Psoas muscle (tissue), 7 donors: ENCODE measurements at regions not wholly inside any gene's neighbourhood (a gene's known extent, or its start where the extent isn't known, plus 50 kb on each side); places are given as distances from the start of the nearest gene placed in this dataset.

Source experiments
- ATAC-seq, 4 donors: fragments of 200-7000 bp; cut with Tn5 transposase; one replicate each; pipeline ENCODE4 v1.9.1; 2020; ENCODE audit warnings: moderate library complexity in 3 of 4, mild to moderate bottlenecking in 2 of 4
- DNase-seq, 2 donors: peaks; one replicate each; pipeline ENCODE4 v3.0.0-alpha.2; 2020
- H3K27ac ChIP-seq: fragments of 200-600 bp; one replicate; pipeline ENCODE4 v1.8.0; 2022
- H3K27me3 ChIP-seq, 3 donors: fragments of 200-600 bp in 1 of 3; one replicate each; pipeline versions ENCODE4 v1.6.1 to v1.8.0; 2013 to 2022; ENCODE audit warnings: low read length in 2 of 3, mild to moderate bottlenecking in 2 of 3, moderate library complexity in 1 of 3; ENCODE audit not compliant: insufficient read depth in 3 of 3
- H3K36me3 ChIP-seq, 2 donors: fragments of 200-600 bp in 1 of 2; one replicate each; pipeline versions ENCODE4 v1.6.1 to v1.8.0; 2013 to 2022; ENCODE audit warnings: low read depth in 1 of 2, mild to moderate bottlenecking in 1 of 2, moderate library complexity in 1 of 2; ENCODE audit not compliant: insufficient read depth in 1 of 2
- H3K4me1 ChIP-seq: fragments of 200-600 bp; one replicate; pipeline ENCODE4 v1.8.0; 2022
- H3K4me3 ChIP-seq: fragments of 200-600 bp; one replicate; pipeline ENCODE4 v1.8.0; 2022; ENCODE audit warnings: mild to moderate bottlenecking
- H3K9me3 ChIP-seq: fragments of 200-600 bp; one replicate; pipeline ENCODE4 v1.8.0; 2022
- CTCF ChIP-seq: fragments of 200-600 bp; IDR thresholded peaks from one replicate; pipeline ENCODE4 v1.8.0; 2022; ENCODE audit warnings: antibody characterized with exemption
- WGBS, 3 donors: extraction: QIAGEN DNeasy Blood & Tissue Kit; methylation state at CpG; one replicate each; pipeline versions ENCODE4 v1.1.6 to v1.1.7; 2013; 5-methylcytosine and 5-hydroxymethylcytosine counted together
- intact Hi-C, 2 donors: fragments of 100-400 bp; cut with DNase I; formaldehyde crosslinking; loops; one replicate each; pipeline versions ENCODE4 v1.11.0 to v1.14.2; 2022
- donor health status: healthy with polysubstance abuse.
- donor health status: DM: no; HTN: no; CAD: no; lungs with moderate emphysema.
- donor health status: Bipolar disorder and iron deficiency.
- donor health status: healthy.
- donor health status: DM: yes; HTN: yes; CAD: no.
- donor health status: DM: no; HTN: no; CAD: no.
- donor health status: DM: yes; HTN: yes; CAD: no.

- H3K9me3 ChIP-seq: no peaks in the 10 kb centered on the region
- WGBS, 3 donors: 82 to 100% (median 100%) methylated on average over 1 of the region's 1 CpG
- DNase-seq (no peak), ATAC-seq (no peak)
- no peaks in the 10 kb centered on the region for H3K27me3 ChIP-seq
- no peak for TF ChIP-seq CTCF
- H3K27ac ChIP-seq: no peak overlapping the region
- no peaks in the 10 kb centered on the region for H3K36me3 ChIP-seq
- intact Hi-C loops: no loop called here
- no peak overlapping the region for H3K4me3 ChIP-seq
- no peaks in the 10 kb centered on the region for H3K4me1 ChIP-seq
These were observed 69.0 kb upstream of the FNDC3B start for GRCh38 chr3:171970301-171970788.

- H3K27ac ChIP-seq: no peak overlapping the region
- WGBS, 3 donors: 56 to 74% (median 63%) methylated on average over 1 of the region's 1 CpG
- TF ChIP-seq CTCF: no peak
- H3K27me3 ChIP-seq: no peaks in the 10 kb centered on the region
- no peak overlapping the region for H3K4me3 ChIP-seq
- H3K36me3 ChIP-seq: no peaks in the 10 kb centered on the region
- DNase-seq (no peak), ATAC-seq (no peak)
- H3K9me3 ChIP-seq: no peaks in the 10 kb centered on the region
- no peaks in the 10 kb centered on the region for H3K4me1 ChIP-seq
- intact Hi-C loops: no loop called here
These were observed 67.4 kb upstream of the FNDC3B start for GRCh38 chr3:171971919-171972514.

- 35 to 42% (median 38%) methylated on average over 2 of the region's 2 CpGs for WGBS, 3 donors
- intact Hi-C loops: no loop called here
- H3K9me3 ChIP-seq: no peaks in the 10 kb centered on the region
- no peak overlapping the region for H3K27ac ChIP-seq
- no peaks in the 10 kb centered on the region for H3K27me3 ChIP-seq
- H3K36me3 ChIP-seq: no peaks in the 10 kb centered on the region
- ATAC-seq (peak in 1 of 4 donors; percentile 54), DNase-seq (peak; percentile 51 to 81)
- no peak overlapping the region for H3K4me3 ChIP-seq
- TF ChIP-seq CTCF: no peak
- no peaks in the 10 kb centered on the region for H3K4me1 ChIP-seq
These were observed 66.5 kb upstream of the FNDC3B start for GRCh38 chr3:171972871-171973348.

GRCh38 chr3:171974986-171975837 is 64.2 kb upstream of the FNDC3B start:
- TF ChIP-seq CTCF: no peak
- WGBS, 3 donors: 67 to 77% (median 74%) methylated on average over 10 of the region's 10 CpGs
- ATAC-seq (no peak), DNase-seq (no peak)
- Histone ChIP-seq H3K9me3 (no peaks in the 10 kb centered on the region), H3K4me3 (no peak overlapping the region), H3K36me3 (no peaks in the 10 kb centered on the region), H3K4me1 (no peaks in the 10 kb centered on the region), H3K27ac (no peak overlapping the region), H3K27me3 (no peaks in the 10 kb centered on the region)
- intact Hi-C loops: no loop called here
